H1 (cell line): ENCODE measurements at regions not wholly inside any gene's neighbourhood (a gene's known extent, or its start where the extent isn't known, plus 50 kb on each side); places are given as distances from the start of the nearest gene placed in this dataset.

Experiments used
- CTCF ChIA-PET: fragments of 300-600 bp; sonication (Branson Sonifier 250); formaldehyde crosslinking; loops from one replicate; lab custom pipeline; 2021; ENCODE audit not compliant: partially characterized antibody; lab: Charles Lee
- POLR2A ChIA-PET: fragments of 300-600 bp; sonication (Branson Sonifier 250); formaldehyde crosslinking; loops from one replicate; lab custom pipeline; 2021; ENCODE audit warnings: inconsistent platforms; ENCODE audit not compliant: partially characterized antibody; lab: Charles Lee
- DNase-seq, 2 experiments: peaks; one replicate each; pipeline versions ENCODE4 v3.0.0 to v3.0.0-alpha.2; 2010 to 2022; ENCODE audit warnings: low spot score in 2 of 2, low read depth in 1 of 2, mixed read lengths in 1 of 2
- FAIRE-seq: peaks from 2 replicates; lab custom pipeline; 2011; peaks lifted over from hg19 to GRCh38; lab: Jason Lieb, UNC
- H2AFZ ChIP-seq: 2 replicates; pipeline ENCODE4 v1.8.1; 2012; ENCODE audit warnings: low read length, inconsistent platforms
- H2AK5ac ChIP-seq: 2 replicates; pipeline ENCODE4 v1.6.1; 2013; ENCODE audit warnings: low read depth, low read length
- H2BK120ac ChIP-seq: replicated peaks from 2 replicates; pipeline ENCODE3; 2013; ENCODE audit warnings: low read depth, low read length, inconsistent platforms
- H2BK12ac ChIP-seq: 2 replicates; pipeline ENCODE4 v1.6.1; 2013; ENCODE audit warnings: low read depth, low read length
- H2BK15ac ChIP-seq: 2 replicates; pipeline ENCODE4 v1.6.1; 2013; ENCODE audit warnings: low read length
- H2BK20ac ChIP-seq: 2 replicates; pipeline ENCODE4 v1.6.1; 2013; ENCODE audit warnings: low read length
- H2BK5ac ChIP-seq: 2 replicates; pipeline ENCODE4 v1.6.1; 2013; ENCODE audit warnings: low read depth, low read length
- H3K14ac ChIP-seq: 2 replicates; pipeline ENCODE4 v1.6.1; 2013; ENCODE audit warnings: inconsistent platforms; ENCODE audit not compliant: insufficient read length
- H3K18ac ChIP-seq: 2 replicates; pipeline ENCODE4 v1.6.1; 2013; ENCODE audit warnings: low read length; ENCODE audit errors: extremely low read depth
- H3K23ac ChIP-seq: 2 replicates; pipeline ENCODE4 v1.6.1; 2013; ENCODE audit warnings: inconsistent platforms; ENCODE audit not compliant: insufficient read length
- H3K23me2 ChIP-seq: 2 replicates; pipeline ENCODE4 v1.6.1; 2013; ENCODE audit warnings: low read depth, low read length
- H3K27ac ChIP-seq: 2 replicates; pipeline ENCODE4 v1.6.1; 2011; ENCODE audit warnings: low read depth, low read length, inconsistent platforms
- H3K27me3 ChIP-seq, 4 experiments: replicated peaks in 1 of 4; 1 replicate in 1 of 4; 2 replicates in 3 of 4; pipeline versions ENCODE4 v1.6.1 to v1.8.1; 2011 to 2013; ENCODE audit warnings: low read length in 3 of 4, mild to moderate bottlenecking in 3 of 4, inconsistent platforms in 2 of 4, mixed read lengths in 2 of 4, moderate library complexity in 1 of 4; ENCODE audit not compliant: control insufficient read depth in 3 of 4, insufficient read depth in 3 of 4; ENCODE audit errors: extremely low read depth in 1 of 4
- H3K36me3 ChIP-seq, 4 experiments: 2 replicates each; pipeline versions ENCODE4 v1.6.1 to v1.8.1; 2011 to 2013; ENCODE audit warnings: mild to moderate bottlenecking in 4 of 4, low read length in 3 of 4, moderate library complexity in 2 of 4, control low read depth in 1 of 4, inconsistent platforms in 1 of 4; ENCODE audit not compliant: insufficient read depth in 4 of 4, control insufficient read depth in 2 of 4
- H3K4ac ChIP-seq: replicated peaks from 2 replicates; pipeline ENCODE3; 2013; ENCODE audit warnings: low read length, low read depth, mixed read lengths, inconsistent platforms; ENCODE audit not compliant: insufficient read length
- H3K4me1 ChIP-seq, 4 experiments: replicated peaks in 1 of 4; 1 replicate in 1 of 4; 2 replicates in 3 of 4; pipeline versions ENCODE4 v1.6.1 to v1.8.1; 2011 to 2013; ENCODE audit warnings: low read length in 3 of 4, inconsistent platforms in 2 of 4, mixed read lengths in 1 of 4; ENCODE audit not compliant: insufficient read depth in 4 of 4, control insufficient read depth in 3 of 4
- H3K4me2 ChIP-seq, 2 experiments: 2 replicates each; pipeline versions ENCODE4 v1.6.1 to v1.8.1; 2011 to 2013; ENCODE audit warnings: low read depth in 2 of 2, low read length in 2 of 2, control low read depth in 1 of 2, inconsistent platforms in 1 of 2, mild to moderate bottlenecking in 1 of 2; ENCODE audit not compliant: insufficient read depth in 1 of 2
- H3K4me3 ChIP-seq, 4 experiments: fragments of 200-600, 300-600 bp in 1 of 4; sonication (generic), shearing (Covaris generic), sonication (Bioruptor Twin) in 1 of 4; 2 replicates each; pipeline versions ENCODE4 v1.5.1 to v1.8.1; 2011 to 2016; ENCODE audit warnings: low read length in 4 of 4, low read depth in 3 of 4, control low read depth in 2 of 4, inconsistent platforms in 2 of 4, mild to moderate bottlenecking in 2 of 4, mixed read lengths in 1 of 4, moderate library complexity in 1 of 4; ENCODE audit not compliant: insufficient read depth in 2 of 4; ENCODE audit errors: extremely low read depth in 1 of 4
- H3K56ac ChIP-seq: replicated peaks from 2 replicates; pipeline ENCODE3; 2013; ENCODE audit warnings: low read depth, mild to moderate bottlenecking, mixed read lengths, low read length, inconsistent platforms; ENCODE audit not compliant: insufficient read length
- H3K79me1 ChIP-seq: 2 replicates; pipeline ENCODE4 v1.6.1; 2013; ENCODE audit warnings: low read depth, low read length, control low read depth
- H3K79me2 ChIP-seq, 2 experiments: 2 replicates each; pipeline versions ENCODE4 v1.6.1 to v1.8.1; 2012 to 2013; ENCODE audit warnings: low read length in 2 of 2, mild to moderate bottlenecking in 2 of 2, inconsistent platforms in 1 of 2; ENCODE audit not compliant: insufficient read depth in 2 of 2, control insufficient read depth in 1 of 2
- H3K9ac ChIP-seq, 4 experiments: replicated peaks in 1 of 4; 1 replicate in 1 of 4; 2 replicates in 3 of 4; pipeline versions ENCODE4 v1.6.1 to v1.8.1; 2011 to 2013; ENCODE audit warnings: low read depth in 3 of 4, low read length in 3 of 4, control low read depth in 2 of 4, mild to moderate bottlenecking in 2 of 4, moderate library complexity in 2 of 4, inconsistent platforms in 1 of 4; ENCODE audit errors: extremely low read depth in 1 of 4
- H3K9me3 ChIP-seq, 2 experiments: 2 replicates each; pipeline versions ENCODE4 v1.6.1 to v1.8.1; 2012 to 2013; ENCODE audit warnings: mild to moderate bottlenecking in 2 of 2, moderate library complexity in 2 of 2, control low read depth in 1 of 2, inconsistent platforms in 1 of 2, low read depth in 1 of 2, low read length in 1 of 2, mixed read lengths in 1 of 2; ENCODE audit not compliant: insufficient read depth in 2 of 2
- H4K20me1 ChIP-seq, 2 experiments: replicated peaks in 1 of 2; 2 replicates each; pipeline versions ENCODE3 to v1.8.1; 2011 to 2013; ENCODE audit warnings: inconsistent platforms in 2 of 2, low read length in 2 of 2, mild to moderate bottlenecking in 1 of 2; ENCODE audit not compliant: insufficient read depth in 2 of 2, control insufficient read depth in 1 of 2
- H4K5ac ChIP-seq: 2 replicates; pipeline ENCODE4 v1.6.1; 2013; ENCODE audit warnings: low read length, low read depth, mixed read lengths, inconsistent platforms; ENCODE audit not compliant: insufficient read length
- H4K8ac ChIP-seq: 2 replicates; pipeline ENCODE4 v1.8.0; 2013; ENCODE audit warnings: mild to moderate bottlenecking, moderate library complexity, low read length, inconsistent platforms; ENCODE audit not compliant: insufficient read depth; ENCODE audit errors: extremely low read depth
- H4K91ac ChIP-seq: replicated peaks from 2 replicates; pipeline ENCODE3; 2013; ENCODE audit warnings: low read length, mixed read lengths, inconsistent platforms; ENCODE audit not compliant: insufficient read length
- BACH1 ChIP-seq: IDR thresholded peaks from 2 replicates; pipeline ENCODE4 v1.6.1; 2012; ENCODE audit warnings: low read length, improper control_type of control experiment
- BCL11A ChIP-seq, 2 experiments: IDR thresholded peaks; one replicate each; pipeline ENCODE4 v1.6.1; 2011; ENCODE audit warnings: low read depth in 2 of 2, low read length in 2 of 2, mild to moderate bottlenecking in 2 of 2
- CBX5 ChIP-seq: fragments of 300-800, 300-1000 bp; sonication (generic); IDR thresholded peaks from 2 replicates; pipeline ENCODE4 v1.7.1; 2016; ENCODE audit warnings: antibody characterized with exemption, low read length, low read depth
- EGR1 ChIP-seq: IDR thresholded peaks from 2 replicates; pipeline ENCODE4 v1.6.1; 2011; ENCODE audit warnings: low read depth, low read length, borderline replicate concordance
- EP300 ChIP-seq, 2 experiments: IDR thresholded peaks; 1 replicate in 1 of 2; 2 replicates in 1 of 2; pipeline ENCODE4 v1.6.1; 2011 to 2012; ENCODE audit warnings: low read depth in 2 of 2, low read length in 2 of 2, mild to moderate bottlenecking in 2 of 2, borderline replicate concordance in 1 of 2, inconsistent platforms in 1 of 2, moderate library complexity in 1 of 2
- GABPA ChIP-seq: IDR thresholded peaks from 2 replicates; pipeline ENCODE4 v1.6.1; 2011; ENCODE audit warnings: mild to moderate bottlenecking, low read length, moderate library complexity, borderline replicate concordance; ENCODE audit not compliant: insufficient read depth
- HDAC6 ChIP-seq: IDR thresholded peaks from one replicate; pipeline ENCODE4 v1.7.1; 2012; ENCODE audit warnings: low read depth, mild to moderate bottlenecking, inconsistent platforms, low read length, moderate library complexity
- MAX ChIP-seq: IDR thresholded peaks from 2 replicates; pipeline ENCODE4 v1.6.1; 2012; ENCODE audit warnings: inconsistent platforms
- POU5F1 ChIP-seq: IDR thresholded peaks from 2 replicates; pipeline ENCODE4 v1.6.1; 2011; ENCODE audit warnings: low read depth, mild to moderate bottlenecking, low read length, moderate library complexity
- RXRA ChIP-seq: IDR thresholded peaks from 2 replicates; pipeline ENCODE4 v1.6.1; 2011; ENCODE audit warnings: low read depth, mild to moderate bottlenecking, low read length, moderate library complexity; ENCODE audit not compliant: insufficient read depth
- SIX5 ChIP-seq: IDR thresholded peaks from 2 replicates; pipeline ENCODE4 v1.6.1; 2011; ENCODE audit warnings: mild to moderate bottlenecking, low read depth, low read length
- TCF12 ChIP-seq: IDR thresholded peaks from 2 replicates; pipeline ENCODE4 v1.6.1; 2011; ENCODE audit warnings: low read depth, mild to moderate bottlenecking, low read length
- TEAD4 ChIP-seq: IDR thresholded peaks from 2 replicates; pipeline ENCODE4 v1.6.1; 2012; ENCODE audit warnings: low read depth, low read length, inconsistent platforms, mixed read lengths
- WGBS, 2 experiments: shearing (Covaris generic) in 1 of 2; methylation state at CpG; one replicate each; pipeline versions ENCODE4 v1.1.6 to v1.1.7; 2013 to 2015; ENCODE audit warnings: low lambda C conversion rate in 2 of 2, mixed read lengths in 2 of 2, inconsistent platforms in 1 of 2, low coverage in 1 of 2, missing lambda C conversion rate in 1 of 2; ENCODE audit not compliant: insufficient replicate concordance in 2 of 2, insufficient coverage in 1 of 2, insufficient read length in 1 of 2; ENCODE audit errors: extremely low coverage in 1 of 2, missing lambda C conversion rate in 1 of 2; 5-methylcytosine and 5-hydroxymethylcytosine counted together

- FAIRE-seq (no peak), DNase-seq (no peak)
- Histone ChIP-seq H2BK5ac (no peak overlapping the region), H3K18ac (no peak overlapping the region), H4K8ac (no peak overlapping the region), H3K9ac (no peak overlapping the region), H4K20me1 (no peaks in the 10 kb centered on the region), H2BK20ac (no peak overlapping the region), H2BK15ac (no peak overlapping the region), H3K14ac (no peak overlapping the region), H4K5ac (no peak overlapping the region), H3K27me3 (no peaks in the 10 kb centered on the region), H3K9me3 (no peaks in the 10 kb centered on the region), H2BK120ac (no peak overlapping the region), H2AK5ac (no peak overlapping the region), H3K27ac (no peak overlapping the region), H3K36me3 (no peaks in the 10 kb centered on the region; a peak in 1 of 8 replicates), H3K4me1 (no peaks in the 10 kb centered on the region), H3K56ac (no peak overlapping the region), H3K4me2 (no peak overlapping the region), H3K4ac (no peak overlapping the region), H3K79me2 (no peaks in the 10 kb centered on the region), H2AFZ (no peak overlapping the region), H3K23me2 (no peaks in the 10 kb centered on the region), H3K23ac (no peak overlapping the region), H4K91ac (no peak overlapping the region), H2BK12ac (no peak overlapping the region), H3K79me1 (no peaks in the 10 kb centered on the region), H3K4me3 (no peak overlapping the region)
- 87% methylated on average over 4 of the region's 4 CpGs; no CpG with 5 or more reads in 1 of the 2 experiments for WGBS, 2 experiments
- POLR2A ChIA-PET: no interaction called here
- CTCF ChIA-PET: interaction anchor here (0.8 to 1.8 kb wide), 5 partner anchors 9 to 240 kb away, joined by 3 to 5 read pairs (median 4); no protein-coding TSS in a partner anchor
- TF ChIP-seq HDAC6 (no peak), POU5F1 (no peak), BACH1 (no peak), SIX5 (no peak), TCF12 (no peak), RXRA (no peak), GABPA (no peak), TEAD4 (no peak), EP300 (IDR thresholded peaks at IDR 0.05; ENCODE audit: borderline replicate concordance in 1 of 2, low read depth in 2 of 2, low read length in 2 of 2) (no peak), MAX (no peak), CBX5 (no peak), EGR1 (no peak), BCL11A (IDR thresholded peaks at IDR 0.05; ENCODE audit: low read depth in 2 of 2, low read length in 2 of 2) (no peak)
Observed at GRCh38 chr12:5188472-5188871, 144.8 kb downstream of the KCNA5 start.
